ENCODE measurements at regions not wholly inside any gene's neighbourhood (a gene's known extent, or its start where the extent isn't known, plus 50 kb on each side); places are given as distances from the start of the nearest gene placed in this dataset.

- TF ChIP-seq CTCF (IDR thresholded peaks at IDR 0.05): no peak
- Histone ChIP-seq H3K27me3 (ENCODE audit: low read depth) (no peaks in the 10 kb centered on the region), H3K9me3 (no peaks in the 10 kb centered on the region), H3K4me3 (no peak overlapping the region), H3K27ac (no peak overlapping the region), H3K36me3 (no peaks in the 10 kb centered on the region), H3K4me1 (no peaks in the 10 kb centered on the region)
- ATAC-seq (no peak), DNase-seq (no peak)
- intact Hi-C loops (cut with DNase I): no loop called here
These were observed 432.8 kb upstream of the PTPRD start for GRCh38 chr9:11045589-11045988.

- ATAC-seq: no peak
- H3K4me1 ChIP-seq: no peaks in the 10 kb centered on the region
These were observed 450.5 kb upstream of the PTPRD start for GRCh38 chr9:11063263-11063662.

GRCh38 chr9:11064909-11065308 lies 452.1 kb upstream of the PTPRD start:
- DNase-seq: no peak
- Histone ChIP-seq H3K9me3 (no peaks in the 10 kb centered on the region), H3K27me3 (ENCODE audit: low read depth) (no peaks in the 10 kb centered on the region), H3K36me3 (no peaks in the 10 kb centered on the region), H3K4me3 (no peak overlapping the region), H3K27ac (no peak overlapping the region), H3K4me1 (no peaks in the 10 kb centered on the region)
- ATAC-seq: no peak
- TF ChIP-seq CTCF (IDR thresholded peaks at IDR 0.05): no peak
- intact Hi-C loops (cut with DNase I): no loop called here

More at GRCh38 chr9:11063263-11063662, 450.5 kb upstream of the PTPRD start:
- Histone ChIP-seq H3K27ac (no peak overlapping the region), H3K9me3 (no peaks in the 10 kb centered on the region), H3K4me3 (no peak overlapping the region), H3K36me3 (no peaks in the 10 kb centered on the region), H3K27me3 (ENCODE audit: low read depth) (no peaks in the 10 kb centered on the region)
- no peak for DNase-seq
- intact Hi-C loops (cut with DNase I): no loop called here
- no peak for TF ChIP-seq CTCF (IDR thresholded peaks at IDR 0.05)

GRCh38 chr9:11072176-11072575 lies 459.4 kb upstream of the PTPRD start:
- no peak for ATAC-seq
- Histone ChIP-seq H3K4me1 (no peaks in the 10 kb centered on the region), H3K27me3 (ENCODE audit: low read depth) (no peaks in the 10 kb centered on the region), H3K9me3 (no peaks in the 10 kb centered on the region), H3K27ac (no peak overlapping the region), H3K4me3 (no peak overlapping the region), H3K36me3 (no peaks in the 10 kb centered on the region)
- intact Hi-C loops (cut with DNase I): no loop called here
- no peak for TF ChIP-seq CTCF (IDR thresholded peaks at IDR 0.05)
- no peak for DNase-seq

- Histone ChIP-seq H3K27me3 (ENCODE audit: low read depth) (no peaks in the 10 kb centered on the region), H3K36me3 (no peaks in the 10 kb centered on the region), H3K9me3 (no peaks in the 10 kb centered on the region), H3K27ac (no peak overlapping the region), H3K4me3 (no peak overlapping the region), H3K4me1 (no peaks in the 10 kb centered on the region)
- DNase-seq (no peak), ATAC-seq (no peak)
- no peak for TF ChIP-seq CTCF (IDR thresholded peaks at IDR 0.05)
- intact Hi-C loops (cut with DNase I): no loop called here
These were observed 473.8 kb upstream of the PTPRD start for GRCh38 chr9:11086561-11086960.

- Histone ChIP-seq H3K4me1 (no peaks in the 10 kb centered on the region), H3K4me3 (no peak overlapping the region), H3K9me3 (no peaks in the 10 kb centered on the region), H3K27me3 (ENCODE audit: low read depth) (no peaks in the 10 kb centered on the region), H3K36me3 (no peaks in the 10 kb centered on the region), H3K27ac (no peak overlapping the region)
- intact Hi-C loops (cut with DNase I): no loop called here
- TF ChIP-seq CTCF (IDR thresholded peaks at IDR 0.05): no peak
- ATAC-seq (no peak), DNase-seq (no peak)
These were observed 476.1 kb upstream of the PTPRD start for GRCh38 chr9:11088821-11089374.
